ENCODE measurements at regions not wholly inside any gene's neighbourhood (a gene's known extent, or its start where the extent isn't known, plus 50 kb on each side); places are given as distances from the start of the nearest gene placed in this dataset.

DNA sequence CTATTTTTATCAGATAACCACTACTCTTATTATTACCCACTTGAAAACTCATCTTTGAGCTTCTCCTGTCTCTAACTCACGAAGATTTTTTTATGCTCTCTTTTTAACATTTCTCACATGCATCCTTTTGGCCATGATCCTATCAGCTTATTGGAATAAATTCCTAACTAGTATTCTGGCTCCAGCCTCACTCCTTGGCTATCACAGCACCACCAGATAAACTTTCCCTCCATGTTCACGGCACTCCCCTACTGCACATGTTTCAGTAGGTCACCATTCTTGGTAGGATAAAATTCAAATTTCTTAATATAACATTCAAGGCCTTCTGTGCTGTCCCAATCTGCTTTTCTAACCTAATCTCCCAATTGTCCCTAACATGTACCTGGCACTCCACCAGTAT is 186.6 kb upstream of the UBASH3B start:
- no peaks in the 10 kb centered on the region for H3K27me3 ChIP-seq
- no peak overlapping the region for H3K4me3 ChIP-seq (ENCODE audit: low read depth, low read length)
- TF ChIP-seq, protein P1, sequence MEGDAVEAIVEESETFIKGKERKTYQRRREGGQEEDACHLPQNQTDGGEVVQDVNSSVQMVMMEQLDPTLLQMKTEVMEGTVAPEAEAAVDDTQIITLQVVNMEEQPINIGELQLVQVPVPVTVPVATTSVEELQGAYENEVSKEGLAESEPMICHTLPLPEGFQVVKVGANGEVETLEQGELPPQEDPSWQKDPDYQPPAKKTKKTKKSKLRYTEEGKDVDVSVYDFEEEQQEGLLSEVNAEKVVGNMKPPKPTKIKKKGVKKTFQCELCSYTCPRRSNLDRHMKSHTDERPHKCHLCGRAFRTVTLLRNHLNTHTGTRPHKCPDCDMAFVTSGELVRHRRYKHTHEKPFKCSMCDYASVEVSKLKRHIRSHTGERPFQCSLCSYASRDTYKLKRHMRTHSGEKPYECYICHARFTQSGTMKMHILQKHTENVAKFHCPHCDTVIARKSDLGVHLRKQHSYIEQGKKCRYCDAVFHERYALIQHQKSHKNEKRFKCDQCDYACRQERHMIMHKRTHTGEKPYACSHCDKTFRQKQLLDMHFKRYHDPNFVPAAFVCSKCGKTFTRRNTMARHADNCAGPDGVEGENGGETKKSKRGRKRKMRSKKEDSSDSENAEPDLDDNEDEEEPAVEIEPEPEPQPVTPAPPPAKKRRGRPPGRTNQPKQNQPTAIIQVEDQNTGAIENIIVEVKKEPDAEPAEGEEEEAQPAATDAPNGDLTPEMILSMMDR (IDR thresholded peaks at IDR 0.05; ENCODE audit: low read depth, low read length), result no peak
- H3K9me3 ChIP-seq, result no peaks in the 10 kb centered on the region
- no peak for DNase-seq
- H3K36me3 ChIP-seq, result no peaks in the 10 kb centered on the region
- H3K4me1 ChIP-seq, result no peaks in the 10 kb centered on the region

DNA sequence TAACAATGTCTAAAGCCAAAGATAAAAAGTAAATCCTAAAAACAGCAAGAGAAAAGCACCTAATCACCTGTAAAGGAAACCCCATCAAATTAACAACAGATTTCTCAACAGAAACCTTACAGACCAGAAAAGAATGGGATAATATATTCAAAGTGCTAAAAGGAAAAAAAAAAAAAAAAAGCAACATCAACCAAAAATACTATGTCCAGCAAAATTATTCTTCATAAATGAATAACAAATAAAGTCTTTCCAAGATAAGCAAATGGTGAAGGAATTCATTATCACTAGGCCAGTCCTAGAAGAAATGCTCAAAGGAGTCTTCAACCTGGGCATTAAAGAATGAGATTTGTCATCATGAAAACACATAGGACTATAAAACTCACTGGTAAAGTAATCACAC is 192.0 kb upstream of the UBASH3B start:
- TF ChIP-seq, protein P1 (IDR thresholded peaks at IDR 0.05; ENCODE audit: low read depth, low read length), result no peak
- Histone ChIP-seq H3K4me3 (ENCODE audit: low read depth, low read length) (no peak overlapping the region), H3K27me3 (no peaks in the 10 kb centered on the region), H3K4me1 (no peaks in the 10 kb centered on the region), H3K9me3 (no peaks in the 10 kb centered on the region), H3K36me3 (no peaks in the 10 kb centered on the region)
- no peak for DNase-seq

DNA sequence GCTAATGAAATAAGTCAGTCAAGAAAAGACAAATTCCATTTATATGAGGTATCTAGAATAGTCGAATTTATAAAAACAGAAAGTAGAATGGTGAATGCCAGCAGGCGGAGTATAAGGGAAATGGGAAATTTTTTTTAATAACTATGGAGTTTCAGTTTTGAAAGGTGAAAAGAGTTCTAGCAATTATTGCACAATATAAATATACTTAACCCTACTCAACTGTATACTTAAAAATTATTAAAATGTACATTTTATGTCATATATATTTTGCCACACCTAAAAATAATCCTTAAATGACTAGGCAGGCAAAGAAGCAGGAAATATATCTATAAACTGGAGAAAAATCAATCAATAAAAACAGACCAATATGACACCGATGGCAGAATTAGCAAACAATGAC is 196.5 kb upstream of the UBASH3B start:
- no peak for DNase-seq

DNA sequence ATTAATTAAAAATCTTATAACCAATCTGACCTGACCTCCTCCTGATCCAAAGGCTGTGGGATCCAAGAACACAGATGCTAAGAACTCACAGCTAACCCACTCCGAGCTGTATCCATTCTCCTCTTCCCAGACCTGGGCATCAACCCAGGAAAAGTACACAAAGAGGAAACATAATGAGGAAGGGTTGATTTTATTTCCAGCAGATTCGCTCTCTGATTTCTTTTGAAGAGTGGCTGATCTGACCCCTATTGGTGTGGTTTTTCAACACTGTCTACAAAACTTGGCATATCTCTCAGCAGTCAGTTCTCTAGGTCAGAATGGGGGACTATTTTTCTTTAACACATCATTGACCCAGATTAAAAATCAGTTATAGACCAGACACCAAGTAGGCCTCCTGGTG is 201.9 kb upstream of the UBASH3B start:
- H3K4me1 ChIP-seq, result no peaks in the 10 kb centered on the region
- TF ChIP-seq, protein P1 (IDR thresholded peaks at IDR 0.05; ENCODE audit: low read depth, low read length), result no peak
- no peaks in the 10 kb centered on the region for H3K36me3 ChIP-seq
- no peaks in the 10 kb centered on the region for H3K9me3 ChIP-seq
- H3K4me3 ChIP-seq (ENCODE audit: low read depth, low read length), result no peak overlapping the region
- H3K27me3 ChIP-seq, result no peaks in the 10 kb centered on the region
- DNase-seq, result no peak

More for the DNA sequence above, 196.5 kb upstream of the UBASH3B start:
- Histone ChIP-seq H3K4me3 (ENCODE audit: low read depth, low read length) (no peak overlapping the region), H3K36me3 (no peaks in the 10 kb centered on the region), H3K4me1 (no peaks in the 10 kb centered on the region), H3K27me3 (no peaks in the 10 kb centered on the region), H3K9me3 (no peaks in the 10 kb centered on the region)
- TF ChIP-seq, protein P1 (IDR thresholded peaks at IDR 0.05; ENCODE audit: low read depth, low read length), result no peak

DNA sequence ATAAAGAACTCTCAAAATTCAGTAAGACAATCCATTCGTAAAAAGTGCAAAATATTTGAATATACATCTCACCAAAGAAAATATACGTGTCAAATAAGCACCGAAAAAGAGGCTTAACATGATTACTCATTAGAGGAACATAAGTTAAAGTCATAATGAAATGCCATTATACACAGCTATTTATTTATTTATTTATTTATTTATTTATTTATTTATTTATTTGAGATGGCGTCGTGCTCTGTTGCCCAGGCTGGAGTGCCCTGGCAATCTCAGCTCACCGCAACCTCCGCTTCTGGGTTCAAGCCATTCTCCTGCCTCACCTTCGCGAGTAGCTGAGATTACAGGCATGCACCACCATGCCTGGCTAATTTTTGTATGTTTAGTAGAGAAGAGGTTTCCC is 203.6 kb upstream of the UBASH3B start:
- TF ChIP-seq, protein P1 (IDR thresholded peaks at IDR 0.05; ENCODE audit: low read depth, low read length), result no peak
- Histone ChIP-seq H3K4me1 (no peaks in the 10 kb centered on the region), H3K27me3 (no peaks in the 10 kb centered on the region), H3K4me3 (ENCODE audit: low read depth, low read length) (no peak overlapping the region), H3K36me3 (no peaks in the 10 kb centered on the region), H3K9me3 (no peaks in the 10 kb centered on the region)
- DNase-seq, result no peak

DNA sequence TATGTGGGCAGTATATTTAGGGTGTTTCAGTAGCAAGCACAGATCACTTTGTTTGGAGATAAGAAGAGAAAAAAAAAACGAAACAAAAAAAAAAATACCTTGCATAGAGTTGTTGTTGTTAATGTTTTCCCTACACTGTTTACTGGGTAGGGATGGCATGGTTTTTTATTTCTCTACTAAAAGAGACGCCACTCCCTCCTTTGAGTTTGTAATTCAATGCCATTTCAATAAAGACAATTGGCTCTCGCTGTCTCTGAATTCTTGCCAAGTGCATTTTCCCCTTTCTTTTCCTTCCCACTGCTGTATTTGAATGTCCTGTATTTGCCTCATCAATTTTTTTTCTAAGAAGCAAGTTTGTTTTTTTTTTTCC is 213.9 kb upstream of the UBASH3B start:
- H3K36me3 ChIP-seq, result no peaks in the 10 kb centered on the region
- no peak overlapping the region for H3K4me3 ChIP-seq (ENCODE audit: low read depth, low read length)
- H3K27me3 ChIP-seq, result no peaks in the 10 kb centered on the region
- TF ChIP-seq, protein P1 (IDR thresholded peaks at IDR 0.05; ENCODE audit: low read depth, low read length), result no peak
- H3K4me1 ChIP-seq, result no peaks in the 10 kb centered on the region
- H3K9me3 ChIP-seq, result no peaks in the 10 kb centered on the region
- DNase-seq, result no peak
